ENCODE measurements at regions not wholly inside any gene's neighbourhood (a gene's known extent, or its start where the extent isn't known, plus 50 kb on each side); places are given as distances from the start of the nearest gene placed in this dataset.
A peak's percentile ranks its signal among the peaks of the same experiment; 100 is the strongest.
"Not testable (repeated sequence)": the region's sequence is repeated elsewhere in the genome, so short reads cannot be mapped to it uniquely, and the experiment has no call there.

DNA sequence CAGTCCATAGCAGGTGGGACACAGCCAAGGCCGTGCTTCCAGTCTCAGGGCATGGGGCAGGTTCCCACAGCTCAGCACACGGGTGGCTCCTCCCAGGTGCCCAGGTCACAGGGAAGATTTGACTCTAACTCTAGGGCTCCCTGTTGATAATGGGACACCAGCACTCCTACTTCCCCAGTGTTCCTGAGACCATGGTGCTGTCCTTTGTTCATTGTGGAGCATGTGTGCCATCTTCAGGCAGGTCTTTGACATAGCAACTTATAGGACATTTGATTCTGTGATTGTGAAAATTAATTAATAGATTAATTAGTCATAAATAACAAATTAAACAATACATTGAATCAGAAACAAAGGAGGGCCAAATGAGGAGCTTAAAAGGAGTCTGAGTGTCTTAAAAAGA, 635.0 kb downstream of the RPIA start:
- H3K4me3 ChIP-seq; DNase-seq; intact Hi-C loops (cut with DNase I); H3K4me1 ChIP-seq; H3K36me3 ChIP-seq; H3K27me3 ChIP-seq; H3K9me3 ChIP-seq; H3K27ac ChIP-seq: not testable (repeated sequence)
- no CpG with 5 or more reads among the region's 2 CpGs for WGBS (ENCODE audit: insufficient coverage, low coverage, low lambda C conversion rate, missing lambda C conversion rate)
- TF ChIP-seq, protein P1, sequence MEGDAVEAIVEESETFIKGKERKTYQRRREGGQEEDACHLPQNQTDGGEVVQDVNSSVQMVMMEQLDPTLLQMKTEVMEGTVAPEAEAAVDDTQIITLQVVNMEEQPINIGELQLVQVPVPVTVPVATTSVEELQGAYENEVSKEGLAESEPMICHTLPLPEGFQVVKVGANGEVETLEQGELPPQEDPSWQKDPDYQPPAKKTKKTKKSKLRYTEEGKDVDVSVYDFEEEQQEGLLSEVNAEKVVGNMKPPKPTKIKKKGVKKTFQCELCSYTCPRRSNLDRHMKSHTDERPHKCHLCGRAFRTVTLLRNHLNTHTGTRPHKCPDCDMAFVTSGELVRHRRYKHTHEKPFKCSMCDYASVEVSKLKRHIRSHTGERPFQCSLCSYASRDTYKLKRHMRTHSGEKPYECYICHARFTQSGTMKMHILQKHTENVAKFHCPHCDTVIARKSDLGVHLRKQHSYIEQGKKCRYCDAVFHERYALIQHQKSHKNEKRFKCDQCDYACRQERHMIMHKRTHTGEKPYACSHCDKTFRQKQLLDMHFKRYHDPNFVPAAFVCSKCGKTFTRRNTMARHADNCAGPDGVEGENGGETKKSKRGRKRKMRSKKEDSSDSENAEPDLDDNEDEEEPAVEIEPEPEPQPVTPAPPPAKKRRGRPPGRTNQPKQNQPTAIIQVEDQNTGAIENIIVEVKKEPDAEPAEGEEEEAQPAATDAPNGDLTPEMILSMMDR (IDR thresholded peaks at IDR 0.05): peak; percentile 6 to 29 (median 20)
- ATAC-seq: peak in 3 of 4 donors; percentile 36 to 38 (median 36)

DNA sequence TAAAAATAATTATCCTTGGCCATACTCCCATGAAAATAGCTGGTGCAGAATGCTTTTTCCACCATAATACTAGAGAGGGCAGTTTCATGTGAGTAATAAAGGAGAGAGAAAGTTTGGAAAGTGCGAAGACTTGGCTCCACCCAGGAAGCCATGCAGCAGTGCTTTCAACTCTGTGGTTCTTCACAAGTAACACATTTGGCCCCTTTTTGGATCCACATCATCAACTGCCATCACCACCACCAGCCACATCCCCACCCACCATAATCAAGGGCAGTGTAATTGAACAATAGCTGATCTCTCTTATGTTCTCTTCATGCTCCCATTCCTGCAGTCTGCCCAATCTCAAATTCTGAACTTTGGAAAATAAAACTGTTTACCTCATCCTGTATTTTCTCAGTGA, 637.3 kb downstream of the RPIA start:
- intact Hi-C loops (cut with DNase I); H3K27ac ChIP-seq; H3K4me3 ChIP-seq; H3K4me1 ChIP-seq; ATAC-seq; H3K36me3 ChIP-seq; H3K9me3 ChIP-seq; H3K27me3 ChIP-seq; DNase-seq: not testable (repeated sequence)
- no CpG with 5 or more reads among the region's 1 CpG for WGBS (ENCODE audit: insufficient coverage, low coverage, low lambda C conversion rate, missing lambda C conversion rate)

Small RNA genes lying in the stretch of these regions (microRNA-seq; reads per million reads assigned to microRNA genes)
- 0 reads per million in 2 donors for gene MIR4436A

Small RNA genes lying in the stretch of these regions (small RNA-seq; reads per million reads assigned to genes)
- gene IGKJ1: 0 reads per million in 2 experiments
- gene IGKJ3: 0 reads per million in 2 experiments
- 0 reads per million in 2 experiments for gene IGKJ4
- gene IGKJ5: 0 reads per million in 2 experiments
- gene IGKV1-35: 0 reads per million in 2 experiments
- 0 reads per million in 2 experiments for gene IGKV2-19
- gene IGKV2-36: 0 reads per million in 2 experiments
- 0 reads per million in 2 experiments for gene IGKV2-38
- 0 reads per million in 2 experiments for gene IGKV3-25
- 0 reads per million in 2 experiments for gene IGKV7-3
- gene MIR4436A: 0 reads per million in 2 experiments
